ENCODE measurements at regions not wholly inside any gene's neighbourhood (a gene's known extent, or its start where the extent isn't known, plus 50 kb on each side); places are given as distances from the start of the nearest gene placed in this dataset.

DNA sequence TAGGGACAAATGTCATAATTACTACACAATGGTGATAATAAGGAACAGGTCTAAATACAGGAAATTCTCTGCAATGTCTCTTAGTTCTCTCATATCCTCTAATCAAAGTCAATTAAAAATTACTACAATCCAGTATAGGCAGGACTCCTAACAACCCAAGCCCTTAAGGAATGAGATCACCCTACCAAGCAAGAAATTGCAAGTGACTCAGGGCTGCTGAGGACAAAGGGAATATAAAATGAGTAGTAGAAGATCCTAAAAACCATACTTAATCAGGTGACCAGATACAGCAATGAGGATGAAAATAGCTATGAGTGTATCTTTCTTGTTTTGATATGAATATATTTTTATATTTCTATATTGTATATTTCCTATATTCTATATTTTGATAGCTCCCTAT lies 250.0 kb upstream of the DCC start:
- Mint-ChIP-seq H3K36me3 (ENCODE audit: low read depth) (no peaks in the 10 kb centered on the region), H3K27ac (ENCODE audit: unreplicated experiment) (no peak overlapping the region), H3K4me3 (no peak overlapping the region), H3K27me3 (ENCODE audit: low read depth) (peaks cover 5% of the 10 kb centered on the region), H3K9me3 (no peaks in the 10 kb centered on the region), H3K4me1 (no peaks in the 10 kb centered on the region)
- TF ChIP-seq, protein P1, sequence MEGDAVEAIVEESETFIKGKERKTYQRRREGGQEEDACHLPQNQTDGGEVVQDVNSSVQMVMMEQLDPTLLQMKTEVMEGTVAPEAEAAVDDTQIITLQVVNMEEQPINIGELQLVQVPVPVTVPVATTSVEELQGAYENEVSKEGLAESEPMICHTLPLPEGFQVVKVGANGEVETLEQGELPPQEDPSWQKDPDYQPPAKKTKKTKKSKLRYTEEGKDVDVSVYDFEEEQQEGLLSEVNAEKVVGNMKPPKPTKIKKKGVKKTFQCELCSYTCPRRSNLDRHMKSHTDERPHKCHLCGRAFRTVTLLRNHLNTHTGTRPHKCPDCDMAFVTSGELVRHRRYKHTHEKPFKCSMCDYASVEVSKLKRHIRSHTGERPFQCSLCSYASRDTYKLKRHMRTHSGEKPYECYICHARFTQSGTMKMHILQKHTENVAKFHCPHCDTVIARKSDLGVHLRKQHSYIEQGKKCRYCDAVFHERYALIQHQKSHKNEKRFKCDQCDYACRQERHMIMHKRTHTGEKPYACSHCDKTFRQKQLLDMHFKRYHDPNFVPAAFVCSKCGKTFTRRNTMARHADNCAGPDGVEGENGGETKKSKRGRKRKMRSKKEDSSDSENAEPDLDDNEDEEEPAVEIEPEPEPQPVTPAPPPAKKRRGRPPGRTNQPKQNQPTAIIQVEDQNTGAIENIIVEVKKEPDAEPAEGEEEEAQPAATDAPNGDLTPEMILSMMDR (conservative IDR thresholded peaks at IDR 0.05) = no peak
- no peak for DNase-seq (ENCODE audit: low read depth, low spot score)

DNA sequence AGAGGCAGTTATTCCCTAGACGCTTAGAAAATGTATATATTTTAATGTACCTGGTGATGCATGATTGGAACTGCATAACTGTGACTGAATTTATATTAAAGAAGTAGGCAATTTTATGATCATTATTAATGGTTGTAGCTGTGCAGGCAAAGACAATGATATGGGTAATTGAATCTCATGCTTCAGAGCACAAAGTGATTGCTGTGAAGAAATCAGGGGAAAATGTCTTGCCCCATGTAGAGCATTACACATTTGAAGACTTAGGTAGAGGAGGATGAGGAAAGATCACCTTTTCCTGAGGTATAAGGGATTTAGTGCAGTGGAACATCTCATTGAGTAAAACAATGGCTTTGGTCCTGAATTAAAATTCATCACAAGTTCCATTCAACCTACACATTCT lies 246.8 kb upstream of the DCC start:
- Mint-ChIP-seq H3K9me3 (no peaks in the 10 kb centered on the region), H3K27ac (ENCODE audit: unreplicated experiment) (no peak overlapping the region), H3K36me3 (ENCODE audit: low read depth) (no peaks in the 10 kb centered on the region), H3K4me3 (no peak overlapping the region), H3K27me3 (ENCODE audit: low read depth) (peaks cover 5% of the 10 kb centered on the region), H3K4me1 (no peaks in the 10 kb centered on the region)
- TF ChIP-seq, protein P1 (conservative IDR thresholded peaks at IDR 0.05) = no peak
- DNase-seq (ENCODE audit: low read depth, low spot score) = no peak

DNA sequence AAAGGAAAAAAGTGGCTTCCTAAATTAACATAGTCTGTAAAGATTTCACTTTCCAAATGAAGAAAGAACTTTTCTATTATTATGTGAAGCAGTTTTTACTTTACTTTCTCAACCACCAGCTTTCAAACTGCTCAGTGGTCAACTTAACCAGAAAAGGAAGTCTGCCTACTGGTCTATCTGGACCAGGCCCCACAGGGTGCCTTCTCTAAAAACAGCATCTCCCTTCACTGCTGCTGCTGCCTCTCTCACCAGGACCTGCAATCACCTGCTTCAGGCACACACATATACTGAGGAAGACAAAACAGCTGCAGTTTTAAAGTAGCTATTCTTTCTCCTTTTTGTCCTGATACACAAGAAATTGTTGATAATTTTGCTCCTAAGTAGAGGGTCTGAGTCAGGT lies 221.3 kb upstream of the DCC start:
- H3K9me3 Mint-ChIP-seq = no peaks in the 10 kb centered on the region
- no peaks in the 10 kb centered on the region for H3K4me1 Mint-ChIP-seq
- TF ChIP-seq, protein P1 (conservative IDR thresholded peaks at IDR 0.05) = no peak
- no peaks in the 10 kb centered on the region for H3K36me3 Mint-ChIP-seq (ENCODE audit: low read depth)
- H3K4me3 Mint-ChIP-seq = no peak overlapping the region
- DNase-seq (ENCODE audit: low read depth, low spot score) = no peak
- no peak overlapping the region for H3K27ac Mint-ChIP-seq (ENCODE audit: unreplicated experiment)
- no peaks in the 10 kb centered on the region for H3K27me3 Mint-ChIP-seq (ENCODE audit: low read depth)

DNA sequence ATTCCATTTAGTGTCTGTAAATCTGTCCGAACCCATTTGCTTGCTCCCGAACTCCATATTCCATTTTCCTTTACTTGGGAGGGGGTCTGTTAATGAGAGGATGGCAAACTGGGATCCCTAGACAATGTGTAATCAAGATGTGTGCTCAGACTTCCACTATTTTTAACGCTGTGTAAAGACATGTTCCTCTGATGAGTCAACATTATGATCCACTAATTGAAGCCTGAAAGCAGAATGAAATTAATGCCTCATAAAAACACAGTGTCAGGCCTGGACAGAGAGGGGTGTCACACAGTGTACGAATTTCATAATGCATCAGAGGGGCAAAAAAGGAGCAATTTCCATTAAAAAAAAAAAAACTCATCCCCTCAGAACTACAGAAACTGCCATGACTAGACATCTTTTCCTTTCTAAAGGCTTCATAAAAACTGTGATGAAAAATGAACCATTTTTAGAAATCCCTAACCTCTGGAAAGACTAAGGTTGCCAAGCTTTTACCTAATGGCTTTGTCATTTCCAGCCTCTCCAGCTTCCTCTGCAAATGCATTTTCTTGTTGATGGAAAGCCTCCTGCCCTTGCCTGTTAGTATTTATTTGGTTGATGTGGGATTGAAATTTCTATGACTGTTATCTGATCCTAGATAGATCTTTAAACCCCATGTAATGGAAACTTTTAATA lies 209.2 kb upstream of the DCC start:
- peaks cover 5% of the 10 kb centered on the region for H3K9me3 Mint-ChIP-seq
- H3K36me3 Mint-ChIP-seq (ENCODE audit: low read depth) = no peaks in the 10 kb centered on the region
- H3K4me3 Mint-ChIP-seq = no peak overlapping the region
- no peak for DNase-seq (ENCODE audit: low read depth, low spot score)
- H3K27me3 Mint-ChIP-seq (ENCODE audit: low read depth) = peaks cover 2% of the 10 kb centered on the region
- no peaks in the 10 kb centered on the region for H3K4me1 Mint-ChIP-seq
- TF ChIP-seq, protein P1 (conservative IDR thresholded peaks at IDR 0.05) = no peak
- H3K27ac Mint-ChIP-seq (ENCODE audit: unreplicated experiment) = no peak overlapping the region

DNA sequence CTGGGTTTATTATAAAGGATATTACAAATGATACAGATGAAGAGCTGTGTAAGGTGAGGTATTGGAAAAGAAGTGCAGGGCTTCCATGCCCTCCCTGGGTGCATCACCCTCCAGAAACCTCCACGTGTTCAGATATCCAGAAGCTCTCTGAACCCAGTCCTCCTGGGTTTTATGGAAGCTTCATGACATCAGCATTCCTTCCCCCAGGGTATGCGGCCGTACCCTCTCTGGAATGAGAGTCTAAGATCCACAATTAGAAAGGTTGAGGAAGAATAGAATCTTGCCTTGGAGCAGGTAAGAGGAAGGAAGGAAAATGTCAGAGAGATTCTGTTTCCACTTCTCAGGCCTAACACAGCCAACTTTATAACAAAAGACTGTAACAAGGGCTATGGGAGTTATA lies 208.2 kb upstream of the DCC start:
- Mint-ChIP-seq H3K27ac (ENCODE audit: unreplicated experiment) (no peak overlapping the region), H3K27me3 (ENCODE audit: low read depth) (peaks cover 2% of the 10 kb centered on the region), H3K36me3 (ENCODE audit: low read depth) (no peaks in the 10 kb centered on the region), H3K9me3 (peaks cover 8% of the 10 kb centered on the region), H3K4me3 (no peak overlapping the region), H3K4me1 (no peaks in the 10 kb centered on the region)
- TF ChIP-seq, protein P1 (conservative IDR thresholded peaks at IDR 0.05) = no peak
- no peak for DNase-seq (ENCODE audit: low read depth, low spot score)
